ENCODE measurements at regions not wholly inside any gene's neighbourhood (a gene's known extent, or its start where the extent isn't known, plus 50 kb on each side); places are given as distances from the start of the nearest gene placed in this dataset.

GRCh38 chr12:58757422-58757821, 162.9 kb downstream of the LRIG3 start:
- TF ChIP-seq, protein P1, sequence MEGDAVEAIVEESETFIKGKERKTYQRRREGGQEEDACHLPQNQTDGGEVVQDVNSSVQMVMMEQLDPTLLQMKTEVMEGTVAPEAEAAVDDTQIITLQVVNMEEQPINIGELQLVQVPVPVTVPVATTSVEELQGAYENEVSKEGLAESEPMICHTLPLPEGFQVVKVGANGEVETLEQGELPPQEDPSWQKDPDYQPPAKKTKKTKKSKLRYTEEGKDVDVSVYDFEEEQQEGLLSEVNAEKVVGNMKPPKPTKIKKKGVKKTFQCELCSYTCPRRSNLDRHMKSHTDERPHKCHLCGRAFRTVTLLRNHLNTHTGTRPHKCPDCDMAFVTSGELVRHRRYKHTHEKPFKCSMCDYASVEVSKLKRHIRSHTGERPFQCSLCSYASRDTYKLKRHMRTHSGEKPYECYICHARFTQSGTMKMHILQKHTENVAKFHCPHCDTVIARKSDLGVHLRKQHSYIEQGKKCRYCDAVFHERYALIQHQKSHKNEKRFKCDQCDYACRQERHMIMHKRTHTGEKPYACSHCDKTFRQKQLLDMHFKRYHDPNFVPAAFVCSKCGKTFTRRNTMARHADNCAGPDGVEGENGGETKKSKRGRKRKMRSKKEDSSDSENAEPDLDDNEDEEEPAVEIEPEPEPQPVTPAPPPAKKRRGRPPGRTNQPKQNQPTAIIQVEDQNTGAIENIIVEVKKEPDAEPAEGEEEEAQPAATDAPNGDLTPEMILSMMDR (IDR thresholded peaks at IDR 0.05) = no peak
- TF ChIP-seq ZFX (IDR thresholded peaks at IDR 0.05; ENCODE audit: borderline replicate concordance) = no peak
